Loucy (cell line): ENCODE measurements at regions not wholly inside any gene's neighbourhood (a gene's known extent, or its start where the extent isn't known, plus 50 kb on each side); places are given as distances from the start of the nearest gene placed in this dataset.

Experiments
- CTCF ChIP-seq: fragments of 200-600 bp; sonication (generic); conservative IDR thresholded peaks from 2 replicates; pipeline ENCODE4 v1.5.1; 2014; ENCODE audit warnings: mild to moderate bottlenecking, antibody characterized with exemption, low read length
- EZH2phosphoT487 ChIP-seq: fragments of 200-600 bp; IDR thresholded peaks from 2 replicates; pipeline ENCODE4 v1.6.1; 2018; ENCODE audit warnings: antibody characterized with exemption, mild to moderate bottlenecking, moderate library complexity, borderline replicate concordance

- TF ChIP-seq CTCF (no peak), EZH2phosphoT487 (no peak)
These were observed 235.6 kb upstream of the KLF6 start for GRCh38 chr10:4020631-4021030.
